ENCODE measurements at regions not wholly inside any gene's neighbourhood (a gene's known extent, or its start where the extent isn't known, plus 50 kb on each side); places are given as distances from the start of the nearest gene placed in this dataset.

- TF ChIP-seq ZBTB9 (CRISPR knock-in tag; IDR thresholded peaks at IDR 0.05) (no peak), ARID3A (IDR thresholded peaks at IDR 0.05; ENCODE audit: borderline replicate concordance, low read depth, low read length) (peak; percentile 59; the same call in 1 of the 2 replicates), GTF2B (IDR thresholded peaks at IDR 0.05; ENCODE audit: extremely low read depth, insufficient read length) (no peak), KLF16 (IDR thresholded peaks at IDR 0.05) (peak; percentile 62; the same call in 1 of the 2 replicates), FOSL1 (tag; conservative IDR thresholded peaks at IDR 0.05) (0 out of 2 replicates have a peak, but pooled peaks have one; percentile 32), ZNF507 (tag; conservative IDR thresholded peaks at IDR 0.05) (no peak), ZNF311 (CRISPR knock-in tag; IDR thresholded peaks at IDR 0.05) (no peak), LEF1 (IDR thresholded peaks at IDR 0.05) (peak; percentile 93), ZSCAN29 (IDR thresholded peaks at IDR 0.05) (no peak), ZNF668 (CRISPR knock-in tag; IDR thresholded peaks at IDR 0.05) (no peak), SMAD4 (CRISPR knock-in tag; conservative IDR thresholded peaks at IDR 0.05) (peak; percentile 73), HNRNPH1 (optimal IDR thresholded peaks at IDR 0.05; ENCODE audit: low read depth, low read length) (no peak), PREB (CRISPR knock-in tag; IDR thresholded peaks at IDR 0.05) (no peak), MAX (CRISPR knock-in tag; IDR thresholded peaks at IDR 0.05) (no peak), HIVEP1 (CRISPR knock-in tag; IDR thresholded peaks at IDR 0.05) (no peak), WHSC1 (IDR thresholded peaks at IDR 0.05; ENCODE audit: low read length) (no peak), L3MBTL2 (IDR thresholded peaks at IDR 0.05) (no peak), ZNF586 (CRISPR knock-in tag; conservative IDR thresholded peaks at IDR 0.05) (no peak), PHF8 (IDR thresholded peaks at IDR 0.05; ENCODE audit: borderline replicate concordance, low read length) (no peak), ZNF444 (CRISPR knock-in tag; IDR thresholded peaks at IDR 0.05) (no peak), BMI1 (IDR thresholded peaks at IDR 0.05; ENCODE audit: low read length) (no peak), ZNF583 (CRISPR knock-in tag; IDR thresholded peaks at IDR 0.05) (no peak), NCOR1 (IDR thresholded peaks at IDR 0.05) (peak; percentile 86), HMGXB4 (CRISPR knock-in tag; IDR thresholded peaks at IDR 0.05) (no peak)
Measured at GRCh38 chr9:14522627-14523379, 170.4 kb downstream of the ZDHHC21 start (continued).

Measured in K562 (cell line).